ENCODE measurements at regions not wholly inside any gene's neighbourhood (a gene's known extent, or its start where the extent isn't known, plus 50 kb on each side); places are given as distances from the start of the nearest gene placed in this dataset.

GRCh38 chr14:104394409-104394851 lies 185.1 kb upstream of the C14orf180 start:
- H3K4me1 ChIP-seq (ENCODE audit: insufficient read depth, low read length) = no peaks in the 10 kb centered on the region
- peak; percentile 63 for DNase-seq (ENCODE audit: insufficient read length, low spot score, missing footprints)
- H3K27me3 ChIP-seq (ENCODE audit: insufficient read depth, low read length) = no peaks in the 10 kb centered on the region
- H3K9me3 ChIP-seq (ENCODE audit: low read depth, low read length) = no peaks in the 10 kb centered on the region
- H3K4me2 ChIP-seq (ENCODE audit: insufficient read depth, low read length) = no peak overlapping the region
- H2AFZ ChIP-seq (ENCODE audit: low read length) = no peak overlapping the region
- H3K4me3 ChIP-seq (ENCODE audit: insufficient read depth, low read length) = no peak overlapping the region
- TF ChIP-seq CTCF (IDR thresholded peaks at IDR 0.05; ENCODE audit: extremely low read depth, low read depth, low read length) = no peak
- H4K20me1 ChIP-seq (ENCODE audit: insufficient read depth, low read length) = no peaks in the 10 kb centered on the region
- no peaks in the 10 kb centered on the region for H3K79me2 ChIP-seq (ENCODE audit: insufficient read depth, low read length)
- H3K27ac ChIP-seq (ENCODE audit: low read depth, low read length) = no peak overlapping the region
- H3K36me3 ChIP-seq (ENCODE audit: insufficient read depth, low read length) = no peaks in the 10 kb centered on the region

GRCh38 chr14:104395276-104395675 lies 184.3 kb upstream of the C14orf180 start:
- no peaks in the 10 kb centered on the region for H3K4me1 ChIP-seq (ENCODE audit: insufficient read depth, low read length)
- no peaks in the 10 kb centered on the region for H3K36me3 ChIP-seq (ENCODE audit: insufficient read depth, low read length)
- no peaks in the 10 kb centered on the region for H4K20me1 ChIP-seq (ENCODE audit: insufficient read depth, low read length)
- no peaks in the 10 kb centered on the region for H3K9me3 ChIP-seq (ENCODE audit: low read depth, low read length)
- no peak for TF ChIP-seq CTCF (IDR thresholded peaks at IDR 0.05; ENCODE audit: extremely low read depth, low read depth, low read length)
- no peak overlapping the region for H2AFZ ChIP-seq (ENCODE audit: low read length)
- H3K79me2 ChIP-seq (ENCODE audit: insufficient read depth, low read length) = no peaks in the 10 kb centered on the region
- no peak overlapping the region for H3K4me2 ChIP-seq (ENCODE audit: insufficient read depth, low read length)
- H3K4me3 ChIP-seq (ENCODE audit: insufficient read depth, low read length) = no peak overlapping the region
- H3K27me3 ChIP-seq (ENCODE audit: insufficient read depth, low read length) = no peaks in the 10 kb centered on the region
- no peak overlapping the region for H3K27ac ChIP-seq (ENCODE audit: low read depth, low read length)
- peak; percentile 60 for DNase-seq (ENCODE audit: insufficient read length, low spot score, missing footprints)

DNA sequence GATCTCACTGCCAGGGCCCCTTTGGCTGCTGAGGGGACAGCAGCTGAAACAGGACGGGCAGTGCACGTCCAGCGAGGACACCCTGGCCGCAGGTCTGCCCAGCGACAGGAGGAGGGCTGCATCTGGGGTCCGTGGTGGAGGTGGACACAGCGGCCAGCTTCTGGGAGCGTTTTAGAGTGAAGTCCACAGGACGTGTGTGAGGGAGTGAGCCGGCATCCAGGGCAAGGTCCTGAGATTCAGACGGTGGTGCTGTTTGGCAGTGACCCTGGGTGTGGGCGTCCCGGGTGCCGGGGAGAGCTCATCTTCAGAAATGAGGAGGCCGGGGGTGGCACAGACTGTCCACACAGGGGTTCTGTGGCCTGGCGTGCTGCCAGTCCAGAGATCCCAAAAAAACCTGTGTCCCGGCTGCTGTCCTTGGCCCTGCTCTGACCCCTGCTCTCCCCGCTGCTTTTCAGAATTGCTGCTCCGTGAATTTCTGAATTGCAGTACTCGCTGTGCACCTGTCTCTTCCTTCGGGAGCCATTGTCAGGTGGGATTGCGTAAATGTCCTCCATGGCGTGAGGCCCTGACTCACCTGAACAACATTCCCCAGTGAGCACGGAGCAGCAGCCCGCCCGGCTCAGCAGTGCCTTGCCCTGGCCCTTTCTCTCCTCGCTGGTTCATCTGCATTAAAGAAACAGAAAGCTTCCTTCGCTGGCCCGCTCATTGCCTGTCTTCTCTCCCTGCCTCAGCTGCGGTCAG lies 183.5 kb upstream of the C14orf180 start:
- Histone ChIP-seq H3K79me2 (ENCODE audit: insufficient read depth, low read length) (no peaks in the 10 kb centered on the region), H3K4me2 (ENCODE audit: insufficient read depth, low read length) (no peak overlapping the region), H3K4me3 (ENCODE audit: insufficient read depth, low read length) (no peak overlapping the region), H4K20me1 (ENCODE audit: insufficient read depth, low read length) (no peaks in the 10 kb centered on the region), H3K9me3 (ENCODE audit: low read depth, low read length) (no peaks in the 10 kb centered on the region), H3K27ac (ENCODE audit: low read depth, low read length) (no peak overlapping the region), H3K4me1 (ENCODE audit: insufficient read depth, low read length) (no peaks in the 10 kb centered on the region), H3K27me3 (ENCODE audit: insufficient read depth, low read length) (no peaks in the 10 kb centered on the region), H3K36me3 (ENCODE audit: insufficient read depth, low read length) (no peaks in the 10 kb centered on the region), H2AFZ (ENCODE audit: low read length) (no peak overlapping the region)
- peak; percentile 42 for DNase-seq (ENCODE audit: insufficient read length, low spot score, missing footprints)
- TF ChIP-seq CTCF (IDR thresholded peaks at IDR 0.05; ENCODE audit: extremely low read depth, low read depth, low read length) = no peak

- Histone ChIP-seq H4K20me1 (ENCODE audit: insufficient read depth, low read length) (no peaks in the 10 kb centered on the region), H3K79me2 (ENCODE audit: insufficient read depth, low read length) (no peaks in the 10 kb centered on the region), H2AFZ (ENCODE audit: low read length) (no peak overlapping the region), H3K4me3 (ENCODE audit: insufficient read depth, low read length) (no peak overlapping the region), H3K4me2 (ENCODE audit: insufficient read depth, low read length) (no peak overlapping the region), H3K27me3 (ENCODE audit: insufficient read depth, low read length) (no peaks in the 10 kb centered on the region), H3K4me1 (ENCODE audit: insufficient read depth, low read length) (no peaks in the 10 kb centered on the region), H3K9me3 (ENCODE audit: low read depth, low read length) (no peaks in the 10 kb centered on the region), H3K36me3 (ENCODE audit: insufficient read depth, low read length) (no peaks in the 10 kb centered on the region), H3K27ac (ENCODE audit: low read depth, low read length) (no peak overlapping the region)
- no peak for TF ChIP-seq CTCF (IDR thresholded peaks at IDR 0.05; ENCODE audit: extremely low read depth, low read depth, low read length)
- DNase-seq (ENCODE audit: insufficient read length, low spot score, missing footprints) = peak; percentile 62
These were observed 182.7 kb upstream of the C14orf180 start for GRCh38 chr14:104396682-104397470.
